Bronchial epithelial cell (primary cell): ENCODE measurements at regions not wholly inside any gene's neighbourhood (a gene's known extent, or its start where the extent isn't known, plus 50 kb on each side); places are given as distances from the start of the nearest gene placed in this dataset.

Source experiments
- DNase-seq: peaks from one replicate; pipeline ENCODE4 v3.0.0-alpha.2; 2010; ENCODE audit warnings: low read depth
- FAIRE-seq: peaks from 2 replicates; lab custom pipeline; 2011; peaks lifted over from hg19 to GRCh38; lab: Jason Lieb, UNC
- H3K27me3 ChIP-seq: 2 replicates; pipeline ENCODE4 v1.5.1; 2011; ENCODE audit warnings: low read length; ENCODE audit not compliant: control insufficient read depth, insufficient read depth
- H3K36me3 ChIP-seq: 2 replicates; pipeline ENCODE4 v1.5.1; 2011; ENCODE audit warnings: low read length; ENCODE audit not compliant: control insufficient read depth, insufficient read depth
- H3K4me3 ChIP-seq: 2 replicates; pipeline ENCODE4 v1.5.1; 2011; ENCODE audit warnings: mild to moderate bottlenecking, low read depth, low read length, control low read depth
- TF ChIP-seq, protein P1 (sequence below): IDR thresholded peaks from 2 replicates; pipeline ENCODE4 v1.5.1; 2011; ENCODE audit warnings: mild to moderate bottlenecking, moderate library complexity, low read length, control low read depth, inconsistent platforms; ENCODE audit not compliant: insufficient read depth, severe bottlenecking

DNA sequence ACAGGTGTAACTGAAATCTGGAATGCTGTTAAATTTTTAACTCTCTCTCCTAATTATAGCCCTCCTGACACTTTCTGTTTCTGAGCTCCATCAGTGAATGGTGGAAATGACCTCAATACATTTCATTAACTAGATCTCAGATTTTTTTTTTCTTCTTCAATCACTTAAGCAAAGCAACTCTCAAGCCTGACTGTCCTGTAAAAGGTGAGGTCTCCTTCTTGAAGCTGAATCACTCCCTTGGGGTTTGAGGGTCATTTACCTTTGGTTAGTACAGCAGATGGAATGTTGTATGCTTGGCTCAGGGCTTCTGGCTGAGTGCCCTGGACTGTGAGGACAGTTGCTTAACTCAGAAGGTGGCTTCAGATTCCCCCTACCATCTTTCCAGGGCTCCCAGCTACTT lies 518.7 kb downstream of the PTPRC start:
- no peaks in the 10 kb centered on the region for H3K27me3 ChIP-seq
- DNase-seq (peak; percentile 69), FAIRE-seq (no peak)
- H3K36me3 ChIP-seq = no peaks in the 10 kb centered on the region
- no peak overlapping the region for H3K4me3 ChIP-seq
- TF ChIP-seq, protein P1, sequence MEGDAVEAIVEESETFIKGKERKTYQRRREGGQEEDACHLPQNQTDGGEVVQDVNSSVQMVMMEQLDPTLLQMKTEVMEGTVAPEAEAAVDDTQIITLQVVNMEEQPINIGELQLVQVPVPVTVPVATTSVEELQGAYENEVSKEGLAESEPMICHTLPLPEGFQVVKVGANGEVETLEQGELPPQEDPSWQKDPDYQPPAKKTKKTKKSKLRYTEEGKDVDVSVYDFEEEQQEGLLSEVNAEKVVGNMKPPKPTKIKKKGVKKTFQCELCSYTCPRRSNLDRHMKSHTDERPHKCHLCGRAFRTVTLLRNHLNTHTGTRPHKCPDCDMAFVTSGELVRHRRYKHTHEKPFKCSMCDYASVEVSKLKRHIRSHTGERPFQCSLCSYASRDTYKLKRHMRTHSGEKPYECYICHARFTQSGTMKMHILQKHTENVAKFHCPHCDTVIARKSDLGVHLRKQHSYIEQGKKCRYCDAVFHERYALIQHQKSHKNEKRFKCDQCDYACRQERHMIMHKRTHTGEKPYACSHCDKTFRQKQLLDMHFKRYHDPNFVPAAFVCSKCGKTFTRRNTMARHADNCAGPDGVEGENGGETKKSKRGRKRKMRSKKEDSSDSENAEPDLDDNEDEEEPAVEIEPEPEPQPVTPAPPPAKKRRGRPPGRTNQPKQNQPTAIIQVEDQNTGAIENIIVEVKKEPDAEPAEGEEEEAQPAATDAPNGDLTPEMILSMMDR = no peak

DNA sequence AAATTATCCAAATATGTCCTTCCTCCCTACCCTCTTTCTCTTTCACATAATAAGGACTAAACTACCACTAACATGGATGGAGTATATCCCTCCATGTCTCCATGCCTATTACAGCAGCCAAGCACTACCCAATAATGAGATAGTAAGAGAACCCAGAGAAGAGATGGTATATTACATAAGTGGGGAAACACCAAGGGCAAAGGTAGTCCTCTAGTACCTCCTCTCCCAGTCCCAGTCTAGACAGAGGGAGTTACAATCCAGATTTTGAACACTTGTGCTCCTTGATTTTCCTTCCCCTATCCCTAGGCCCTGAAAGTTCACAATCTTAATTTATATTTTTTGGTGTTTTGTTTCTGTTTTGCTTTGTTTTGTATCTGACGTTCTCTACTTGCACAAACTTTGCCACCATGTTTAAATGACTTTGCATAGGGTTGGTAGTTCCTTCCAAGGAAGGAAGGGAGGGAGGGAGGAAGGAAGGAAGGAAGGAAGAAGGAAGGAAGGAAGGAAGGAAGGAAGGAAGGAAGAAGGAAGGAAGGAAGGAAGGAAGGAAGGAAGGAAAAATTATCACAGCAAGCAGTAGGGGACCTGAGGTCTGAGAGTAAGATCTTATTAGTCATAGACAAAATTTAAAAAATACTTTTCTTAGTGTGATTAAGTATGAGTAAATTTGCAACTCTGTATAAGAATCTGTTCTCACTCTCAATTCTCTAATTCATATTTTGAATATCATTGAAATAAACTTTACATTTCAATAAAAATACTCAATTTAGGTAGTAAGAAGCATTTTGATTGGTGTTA lies 521.9 kb downstream of the PTPRC start:
- no peak for FAIRE-seq
- no peak overlapping the region for H3K4me3 ChIP-seq
- H3K27me3 ChIP-seq = peaks cover 2% of the 10 kb centered on the region
- DNase-seq = no peak
- no peaks in the 10 kb centered on the region for H3K36me3 ChIP-seq
- TF ChIP-seq, protein P1 = no peak

DNA sequence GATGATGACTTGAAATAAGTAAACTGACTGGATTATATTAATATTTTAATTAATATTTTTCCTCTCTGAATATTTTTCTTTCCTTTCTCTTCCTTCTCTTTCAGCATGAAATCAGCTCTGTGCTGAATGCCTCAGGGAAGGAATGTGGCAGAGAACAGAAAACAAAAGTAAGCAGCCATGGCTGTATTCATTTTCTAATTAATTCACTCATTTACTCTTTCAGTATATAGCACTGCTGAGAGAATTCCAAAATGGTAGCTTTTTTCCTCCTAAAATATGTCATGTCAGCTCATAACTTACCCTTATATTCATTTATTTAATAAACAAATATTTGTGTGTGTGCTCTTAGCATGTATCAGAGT lies 522.5 kb downstream of the PTPRC start:
- no peak for FAIRE-seq
- DNase-seq = no peak

DNA sequence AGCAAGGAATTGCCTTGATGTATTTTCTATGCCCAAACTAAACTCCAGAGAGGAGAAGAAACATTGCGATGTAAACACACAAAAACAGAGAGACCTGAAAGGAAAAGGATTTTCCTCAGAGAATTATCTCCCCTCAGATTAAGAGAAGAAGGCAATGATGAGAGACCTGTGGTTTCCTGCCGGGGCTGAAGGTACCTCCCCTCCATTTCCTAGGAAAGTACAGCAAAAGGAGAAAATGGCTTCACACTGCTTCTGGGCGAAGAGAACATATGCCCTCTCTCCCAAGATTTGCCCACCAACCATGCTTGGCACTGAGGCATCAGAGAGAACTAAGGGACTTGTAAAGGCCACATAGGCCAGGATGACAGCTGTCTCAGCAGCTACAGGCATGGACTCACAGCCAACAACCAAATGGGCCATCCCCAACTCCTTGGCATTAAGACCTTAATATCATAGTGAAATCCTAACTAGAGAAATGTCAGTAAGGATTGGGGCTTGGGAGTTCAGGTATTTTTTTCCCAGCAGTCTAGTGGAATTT lies 523.0 kb downstream of the PTPRC start:
- FAIRE-seq = no peak
- TF ChIP-seq, protein P1 = no peak
- H3K36me3 ChIP-seq = no peaks in the 10 kb centered on the region

More for the DNA sequence above, 522.5 kb downstream of the PTPRC start:
- Histone ChIP-seq H3K36me3 (no peaks in the 10 kb centered on the region), H3K4me3 (no peak overlapping the region), H3K27me3 (peaks cover 2% of the 10 kb centered on the region)
- TF ChIP-seq, protein P1 = no peak

DNA sequence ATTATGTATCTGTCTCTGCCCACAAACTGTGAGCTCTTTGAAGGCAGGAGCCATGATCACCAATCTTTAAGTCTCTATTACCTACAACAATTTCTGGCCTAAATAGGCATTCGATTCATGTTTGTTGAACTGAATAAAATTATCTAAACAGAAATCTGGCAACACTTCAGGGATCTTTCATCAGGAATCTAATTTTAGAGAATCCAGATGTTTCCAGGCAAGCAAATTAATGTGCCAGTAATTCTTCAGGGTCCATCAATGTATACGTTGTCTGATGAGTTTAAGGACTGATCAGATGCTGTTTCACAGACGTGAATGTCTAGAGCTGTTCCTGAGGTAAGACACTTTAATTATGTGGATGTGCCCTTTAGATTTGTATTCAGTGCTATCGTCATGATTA lies 524.4 kb downstream of the PTPRC start:
- Histone ChIP-seq H3K27me3 (peaks cover 2% of the 10 kb centered on the region), H3K4me3 (no peak overlapping the region), H3K36me3 (no peaks in the 10 kb centered on the region)
- TF ChIP-seq, protein P1 = no peak
- no peak for DNase-seq
- no peak for FAIRE-seq

More for the DNA sequence above, 523.0 kb downstream of the PTPRC start:
- DNase-seq = no peak
- peaks cover 2% of the 10 kb centered on the region for H3K27me3 ChIP-seq
- no peak overlapping the region for H3K4me3 ChIP-seq
